Stimulated activated naive CD8-positive, alpha-beta T cell treated with anti-CD3 and anti-CD28 coated beads, Interleukin-15, amount 100 ng/mL, for 72 hours (primary cell): ENCODE measurements at regions not wholly inside any gene's neighbourhood (a gene's known extent, or its start where the extent isn't known, plus 50 kb on each side); places are given as distances from the start of the nearest gene placed in this dataset.

ENCODE experiments used
- ATAC-seq: fragments of 150-1000 bp; cut with Tn5 transposase; 2 replicates; pipeline ENCODE4 v1.10.0; 2021; ENCODE audit warnings: mild to moderate bottlenecking, moderate library complexity
- DNase-seq, 2 donors: peaks; one replicate each; pipeline ENCODE4 v3.0.0; 2021 to 2022
- H3K27ac Mint-ChIP-seq, 2 donors: one replicate each; pipeline ENCODE4 v1.8.0; 2022; ENCODE audit warnings: mild to moderate bottlenecking in 2 of 2, mixed read lengths in 2 of 2, moderate library complexity in 2 of 2
- H3K27me3 Mint-ChIP-seq: one replicate; pipeline ENCODE4 v1.8.0; 2022; ENCODE audit warnings: mixed read lengths
- H3K4me1 Mint-ChIP-seq: one replicate; pipeline ENCODE4 v1.8.0; 2022; ENCODE audit warnings: mild to moderate bottlenecking, mixed read lengths
- H3K4me3 Mint-ChIP-seq, 2 donors: one replicate each; pipeline ENCODE4 v1.8.0; 2022; ENCODE audit warnings: mild to moderate bottlenecking in 2 of 2, mixed read lengths in 2 of 2, moderate library complexity in 1 of 2
- H3K9me3 Mint-ChIP-seq, 2 donors: one replicate each; pipeline ENCODE4 v1.8.0; 2022; ENCODE audit warnings: mixed read lengths in 2 of 2

DNA sequence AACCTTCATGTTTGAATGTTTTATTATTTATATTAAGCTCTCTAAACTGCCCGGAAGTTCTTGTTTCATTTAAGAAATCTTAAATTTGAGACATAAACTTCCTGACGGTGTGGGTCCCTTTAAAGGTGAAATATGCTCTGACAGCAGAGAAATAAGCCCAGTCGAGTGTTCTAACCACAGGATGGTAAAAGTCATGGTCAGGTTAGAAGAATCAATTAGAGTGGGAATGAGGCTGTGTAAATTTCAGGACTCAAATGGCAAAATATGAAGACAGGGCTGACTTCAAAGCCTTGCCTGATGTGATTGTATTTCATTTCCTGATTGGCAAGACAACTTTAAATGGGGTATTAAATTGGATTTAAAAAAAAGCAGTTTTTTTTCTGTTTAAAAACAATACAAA is 432.9 kb upstream of the BRINP1 start:
- no peak overlapping the region for H3K27ac Mint-ChIP-seq
- DNase-seq (no peak), ATAC-seq (no peak)
- H3K9me3 Mint-ChIP-seq: peaks cover 0 to 4% of the 10 kb centered on the region in 2 donors
- H3K4me1 Mint-ChIP-seq: no peaks in the 10 kb centered on the region
- no peak overlapping the region for H3K4me3 Mint-ChIP-seq
- no peaks in the 10 kb centered on the region for H3K27me3 Mint-ChIP-seq

DNA sequence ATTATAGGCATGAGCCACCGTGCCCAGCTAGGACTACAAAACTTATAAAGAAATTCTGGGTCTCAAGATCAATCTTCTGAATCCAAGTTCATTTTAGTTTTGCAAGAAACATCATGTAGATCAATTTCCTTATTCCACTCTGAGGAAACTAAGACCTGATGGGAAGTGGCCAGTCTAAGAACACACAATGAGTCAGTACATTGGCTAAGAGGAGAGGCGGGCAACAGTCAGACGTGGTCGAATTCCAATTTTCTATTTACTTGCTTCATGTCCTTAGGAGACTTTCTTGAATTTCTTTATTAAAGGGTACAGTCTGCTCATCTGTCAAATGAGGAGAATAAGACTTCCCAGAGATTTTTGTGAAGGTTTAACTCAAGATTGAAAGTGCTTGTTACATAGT is 432.1 kb upstream of the BRINP1 start:
- no peak overlapping the region for H3K27ac Mint-ChIP-seq

DNA sequence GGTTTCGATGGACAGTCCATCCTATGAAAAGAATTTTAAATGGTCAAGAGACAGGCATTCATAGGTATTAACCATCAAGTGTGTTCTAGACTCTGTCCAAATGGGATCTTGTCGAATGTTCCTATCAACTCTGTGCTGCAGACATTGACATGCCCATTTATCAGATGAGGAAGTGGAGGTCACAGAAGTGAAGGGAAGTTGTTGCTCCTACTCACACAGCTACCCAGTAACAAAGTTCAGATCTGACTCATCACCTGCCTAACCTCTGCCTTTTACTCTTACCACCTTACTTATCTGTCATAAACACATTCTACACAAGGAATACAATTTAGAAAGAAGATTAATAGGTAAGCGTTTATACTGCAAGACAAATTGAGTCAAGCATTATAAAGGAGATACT is 426.2 kb upstream of the BRINP1 start:
- DNase-seq: no peak
- H3K27ac Mint-ChIP-seq: no peak overlapping the region
- H3K9me3 Mint-ChIP-seq: peaks cover 0 to 4% of the 10 kb centered on the region in 2 donors

More for the DNA sequence above, 432.1 kb upstream of the BRINP1 start:
- no peak for DNase-seq
- ATAC-seq: no peak
- H3K27me3 Mint-ChIP-seq: no peaks in the 10 kb centered on the region
- no peak overlapping the region for H3K4me3 Mint-ChIP-seq
- no peaks in the 10 kb centered on the region for H3K4me1 Mint-ChIP-seq
- peaks cover 0 to 4% of the 10 kb centered on the region in 2 donors for H3K9me3 Mint-ChIP-seq

DNA sequence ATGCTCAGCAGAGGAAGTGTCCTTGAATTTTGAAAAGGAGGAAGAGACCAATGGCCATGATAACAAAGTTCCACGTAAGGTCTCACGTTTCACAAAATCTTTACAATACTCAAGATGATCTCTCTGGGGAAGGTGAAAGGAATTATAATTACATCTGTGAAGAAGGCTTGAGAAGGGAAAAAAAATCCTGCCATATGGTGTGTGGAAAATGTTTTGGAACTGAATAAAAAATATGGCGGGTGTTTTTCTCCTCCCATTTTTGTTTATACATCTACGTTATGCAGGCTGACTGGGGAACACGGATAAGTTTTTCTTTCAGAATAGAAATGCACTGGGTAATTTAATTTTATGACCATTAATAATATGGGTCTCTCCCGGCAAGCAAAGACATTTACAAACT is 425.6 kb upstream of the BRINP1 start:
- H3K27me3 Mint-ChIP-seq: no peaks in the 10 kb centered on the region
- no peak for ATAC-seq
- no peaks in the 10 kb centered on the region for H3K4me1 Mint-ChIP-seq
- DNase-seq: no peak
- H3K27ac Mint-ChIP-seq: no peak overlapping the region
- H3K4me3 Mint-ChIP-seq: no peak overlapping the region
- peaks cover 0 to 4% of the 10 kb centered on the region in 2 donors for H3K9me3 Mint-ChIP-seq

More for the DNA sequence above, 426.2 kb upstream of the BRINP1 start:
- Mint-ChIP-seq H3K4me3 (no peak overlapping the region), H3K27me3 (no peaks in the 10 kb centered on the region), H3K4me1 (no peaks in the 10 kb centered on the region)
- no peak for ATAC-seq

DNA sequence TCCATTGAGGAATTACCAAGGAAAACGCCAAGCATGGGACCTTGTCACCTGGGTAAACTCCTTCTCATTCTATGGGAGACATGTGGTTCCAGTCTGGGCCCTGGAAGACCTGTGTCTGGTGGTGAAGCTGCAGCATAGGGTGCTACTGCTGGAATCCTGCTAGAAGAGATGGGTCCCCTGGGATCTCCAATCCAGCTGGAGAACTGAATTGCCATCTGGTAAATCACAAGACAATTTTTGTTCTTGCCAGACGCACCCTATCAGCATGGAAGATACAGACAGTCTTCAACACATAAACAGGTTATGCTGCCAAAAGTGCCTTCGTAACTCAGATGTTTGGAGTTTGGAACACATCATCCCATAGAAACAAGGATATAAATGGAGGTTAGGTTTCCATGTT is 424.0 kb upstream of the BRINP1 start:
- no peaks in the 10 kb centered on the region for H3K4me1 Mint-ChIP-seq
- no peak for DNase-seq
- H3K4me3 Mint-ChIP-seq: no peak overlapping the region
- no peak for ATAC-seq
- no peaks in the 10 kb centered on the region for H3K27me3 Mint-ChIP-seq
- peaks cover 4 to 7% of the 10 kb centered on the region in 2 donors for H3K9me3 Mint-ChIP-seq
- H3K27ac Mint-ChIP-seq: no peak overlapping the region

DNA sequence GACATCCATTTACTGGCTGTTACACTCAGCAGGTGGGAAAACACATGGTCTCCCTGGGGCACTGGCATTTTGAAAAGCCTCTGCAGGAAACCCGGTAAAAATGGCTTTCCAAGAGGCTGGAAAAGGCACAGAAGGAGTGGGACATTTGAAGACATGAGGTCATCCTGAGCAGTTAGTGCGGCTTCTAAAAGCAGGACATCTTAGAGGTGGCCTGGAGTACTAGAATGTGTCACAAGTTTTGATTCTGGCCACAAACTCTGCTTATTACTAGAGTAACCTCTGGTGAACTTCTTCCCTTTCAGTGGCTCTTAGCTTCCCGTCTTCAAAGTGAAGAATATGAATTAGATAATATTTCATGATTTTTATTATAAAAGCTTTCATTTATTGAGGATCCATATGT is 423.0 kb upstream of the BRINP1 start:
- no peak overlapping the region for H3K4me3 Mint-ChIP-seq
- no peaks in the 10 kb centered on the region for H3K4me1 Mint-ChIP-seq
- H3K27ac Mint-ChIP-seq: no peak overlapping the region
- no peaks in the 10 kb centered on the region for H3K27me3 Mint-ChIP-seq
- H3K9me3 Mint-ChIP-seq: peaks cover 0 to 7% of the 10 kb centered on the region in 2 donors
- ATAC-seq: no peak
- no peak for DNase-seq

DNA sequence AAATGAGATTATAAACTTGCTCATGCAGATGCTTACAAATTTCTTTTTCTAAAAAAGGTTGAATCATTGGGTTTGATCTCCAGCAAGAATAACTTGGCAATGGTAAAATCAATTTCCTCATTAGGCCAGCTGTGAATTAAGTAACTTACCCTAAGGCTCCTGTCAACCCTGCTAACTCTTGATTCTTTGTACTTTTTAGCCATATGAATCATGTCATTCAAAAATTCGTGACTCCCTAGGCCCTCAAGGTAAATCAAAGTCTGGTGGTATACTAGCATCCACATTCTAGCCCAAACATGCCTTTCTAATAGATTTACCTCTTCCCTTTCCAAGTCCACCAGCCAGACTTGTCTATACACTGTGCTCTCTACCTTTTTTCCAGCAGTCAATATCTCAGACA is 420.8 kb upstream of the BRINP1 start:
- DNase-seq (no peak), ATAC-seq (no peak)
- Mint-ChIP-seq H3K4me1 (no peaks in the 10 kb centered on the region), H3K27me3 (no peaks in the 10 kb centered on the region), H3K27ac (no peak overlapping the region), H3K4me3 (no peak overlapping the region), H3K9me3 (peaks cover 0 to 7% of the 10 kb centered on the region in 2 donors)

DNA sequence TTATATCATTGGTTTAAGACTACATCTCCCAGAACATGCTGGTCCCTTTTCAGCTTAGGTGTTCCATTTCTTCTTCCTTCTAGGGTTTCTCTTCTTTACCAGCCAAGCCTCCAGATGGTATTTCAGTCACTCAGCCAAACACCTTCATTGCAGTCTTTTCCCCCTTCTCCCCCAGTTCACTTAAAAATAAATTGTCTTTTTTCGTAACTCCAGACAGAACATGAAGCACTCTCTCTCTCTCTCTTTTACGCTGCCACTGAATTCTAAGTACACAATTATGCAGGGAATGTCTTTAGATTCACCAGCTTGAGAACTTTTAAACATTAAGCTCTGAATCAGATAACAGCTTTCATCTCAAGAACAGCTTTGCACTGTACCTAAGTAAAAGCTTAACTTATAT is 419.7 kb upstream of the BRINP1 start:
- H3K4me3 Mint-ChIP-seq: no peak overlapping the region
- DNase-seq: no peak
- H3K4me1 Mint-ChIP-seq: no peaks in the 10 kb centered on the region
- no peak overlapping the region for H3K27ac Mint-ChIP-seq
- H3K9me3 Mint-ChIP-seq: peaks cover 0 to 7% of the 10 kb centered on the region in 2 donors
- H3K27me3 Mint-ChIP-seq: no peaks in the 10 kb centered on the region
- no peak for ATAC-seq

DNA sequence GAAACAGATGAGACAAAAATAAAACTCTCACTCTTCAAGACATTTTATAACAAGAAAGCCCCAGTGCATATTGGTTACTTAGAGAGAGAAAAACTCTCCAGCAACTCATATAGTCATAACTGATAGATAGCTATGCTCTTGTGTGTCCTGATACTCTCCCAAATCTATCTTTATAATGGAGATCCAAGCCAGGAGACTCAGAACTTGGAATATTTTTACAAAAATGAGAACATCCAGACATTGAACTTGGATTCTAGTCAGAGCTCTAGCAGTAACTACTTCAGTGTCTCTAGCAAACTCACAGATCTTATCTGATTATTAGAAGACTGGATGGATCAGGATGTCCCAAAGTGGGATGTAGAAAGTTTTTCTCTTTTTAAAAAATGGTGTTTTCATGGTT is 412.7 kb upstream of the BRINP1 start:
- Mint-ChIP-seq H3K27me3 (no peaks in the 10 kb centered on the region), H3K9me3 (peaks cover 0 to 6% of the 10 kb centered on the region in 2 donors), H3K4me3 (no peak overlapping the region), H3K4me1 (no peaks in the 10 kb centered on the region), H3K27ac (no peak overlapping the region)
- DNase-seq: no peak
- ATAC-seq: no peak

DNA sequence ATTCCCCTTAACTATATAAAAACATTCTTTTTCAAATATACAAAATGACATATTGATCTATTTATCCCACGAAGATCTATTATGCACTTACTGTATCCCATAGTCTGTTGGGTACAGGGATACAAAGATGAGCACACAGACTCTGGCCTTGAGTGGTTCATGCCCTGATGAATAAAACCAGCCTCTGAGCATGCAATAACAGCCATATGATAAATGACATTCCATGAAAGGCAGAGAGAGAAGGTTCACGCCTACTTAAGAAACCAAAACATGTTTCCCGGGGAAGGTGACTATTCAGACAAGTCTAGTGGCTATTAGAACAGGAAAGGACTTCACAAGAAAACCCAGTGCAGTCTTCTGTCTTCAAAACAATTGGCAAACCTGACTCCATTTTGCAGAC is 406.2 kb upstream of the BRINP1 start:
- ATAC-seq (no peak), DNase-seq (no peak)
- Mint-ChIP-seq H3K27me3 (peaks cover 10% of the 10 kb centered on the region), H3K27ac (no peak overlapping the region), H3K9me3 (no peaks in the 10 kb centered on the region), H3K4me1 (no peaks in the 10 kb centered on the region), H3K4me3 (no peak overlapping the region)

DNA sequence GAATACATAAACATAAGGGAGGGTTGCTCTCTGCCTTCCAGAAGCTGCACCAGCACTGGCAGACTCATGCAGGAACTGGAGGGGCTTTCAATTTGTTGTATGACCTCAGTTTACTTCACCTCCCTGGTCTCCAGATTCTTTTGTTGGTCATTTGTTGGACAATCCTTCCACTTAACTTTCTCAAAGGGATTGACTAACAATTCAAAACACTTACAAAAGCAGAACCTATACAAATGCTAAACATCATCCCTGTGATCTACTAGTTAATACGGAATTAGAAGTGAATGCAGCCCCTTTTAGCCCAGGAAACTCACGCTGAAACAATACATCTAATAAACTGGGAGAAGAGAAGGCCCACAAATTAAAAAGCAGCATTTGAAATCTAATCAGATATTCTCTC is 404.6 kb upstream of the BRINP1 start:
- Mint-ChIP-seq H3K27ac (no peak overlapping the region), H3K27me3 (peaks cover 10% of the 10 kb centered on the region), H3K4me3 (no peak overlapping the region), H3K9me3 (no peaks in the 10 kb centered on the region), H3K4me1 (no peaks in the 10 kb centered on the region)
- ATAC-seq (no peak), DNase-seq (no peak)

DNA sequence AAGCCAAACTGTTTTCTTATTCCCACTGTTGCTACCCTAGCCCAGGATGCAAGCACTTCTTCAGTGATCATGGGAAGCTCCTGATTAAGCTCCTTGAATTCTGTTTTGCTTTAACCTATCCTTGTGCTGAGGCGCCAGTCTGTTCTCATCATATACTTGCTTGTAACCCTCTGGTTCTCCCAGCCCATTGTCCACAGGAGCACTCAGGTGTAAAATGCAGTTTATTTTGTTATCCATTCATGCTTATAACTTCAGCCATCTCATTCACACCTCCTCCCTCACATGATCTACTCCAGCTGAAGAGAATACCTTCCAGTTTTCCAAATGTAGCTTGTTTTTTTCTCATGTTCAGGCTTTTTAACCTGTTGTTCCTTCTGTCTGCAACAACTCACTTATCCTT is 402.1 kb upstream of the BRINP1 start:
- no peaks in the 10 kb centered on the region for H3K4me1 Mint-ChIP-seq
- ATAC-seq (no peak), DNase-seq (no peak)
- no peak overlapping the region for H3K4me3 Mint-ChIP-seq
- no peaks in the 10 kb centered on the region for H3K9me3 Mint-ChIP-seq
- peaks cover 10% of the 10 kb centered on the region for H3K27me3 Mint-ChIP-seq
- no peak overlapping the region for H3K27ac Mint-ChIP-seq

DNA sequence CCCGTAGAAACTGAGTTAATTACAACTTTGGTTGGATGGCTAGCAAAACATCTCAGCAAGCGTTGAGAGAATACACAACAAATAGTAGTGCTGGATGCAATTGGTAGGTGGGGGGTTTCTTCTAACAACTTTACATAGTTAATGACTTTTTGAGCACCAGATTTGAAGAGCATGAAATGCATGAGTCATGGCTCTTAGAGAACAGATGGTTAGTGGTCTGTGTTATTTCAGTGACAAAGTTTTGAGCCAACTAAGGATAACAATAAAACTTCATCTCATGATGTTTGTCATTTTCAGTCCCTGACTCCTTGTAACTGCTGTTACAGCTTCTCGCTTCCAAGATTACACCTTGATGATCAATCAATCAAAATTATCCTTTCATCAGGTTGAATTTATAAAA is 399.0 kb upstream of the BRINP1 start:
- H3K9me3 Mint-ChIP-seq: peaks cover 0 to 5% of the 10 kb centered on the region in 2 donors
- H3K4me1 Mint-ChIP-seq: no peaks in the 10 kb centered on the region
- DNase-seq: no peak
- no peak overlapping the region for H3K4me3 Mint-ChIP-seq
- no peak overlapping the region for H3K27ac Mint-ChIP-seq
- ATAC-seq: no peak
- H3K27me3 Mint-ChIP-seq: peaks cover 10% of the 10 kb centered on the region

DNA sequence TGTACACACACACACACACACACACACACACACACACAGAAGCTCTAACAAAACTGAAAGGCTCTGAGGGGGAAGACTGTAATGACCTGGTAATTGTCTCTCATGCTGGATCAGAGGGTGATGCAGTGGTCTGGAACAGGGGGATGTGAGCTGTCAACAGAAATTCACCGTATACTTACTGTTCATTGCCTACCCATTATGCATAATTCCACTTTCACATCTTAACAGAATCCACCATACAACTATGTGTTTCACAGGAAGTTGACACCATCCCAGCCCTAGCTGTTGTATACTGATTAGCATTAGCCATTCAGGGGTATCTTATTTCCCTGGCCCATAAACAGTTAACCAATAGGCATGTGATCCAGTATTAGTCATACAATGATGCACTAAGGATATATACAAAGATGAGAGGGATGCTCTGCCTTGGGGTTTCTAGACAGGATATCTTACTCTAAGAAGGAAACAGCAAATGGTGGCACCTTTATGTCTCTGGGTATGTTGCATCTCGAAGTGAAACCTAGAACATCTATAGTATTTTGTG is 396.5 kb upstream of the BRINP1 start:
- Mint-ChIP-seq H3K4me3 (no peak overlapping the region), H3K27ac (no peak overlapping the region), H3K4me1 (no peaks in the 10 kb centered on the region), H3K27me3 (no peaks in the 10 kb centered on the region), H3K9me3 (peaks cover 0 to 5% of the 10 kb centered on the region in 2 donors)
- ATAC-seq: no peak
- DNase-seq: no peak

DNA sequence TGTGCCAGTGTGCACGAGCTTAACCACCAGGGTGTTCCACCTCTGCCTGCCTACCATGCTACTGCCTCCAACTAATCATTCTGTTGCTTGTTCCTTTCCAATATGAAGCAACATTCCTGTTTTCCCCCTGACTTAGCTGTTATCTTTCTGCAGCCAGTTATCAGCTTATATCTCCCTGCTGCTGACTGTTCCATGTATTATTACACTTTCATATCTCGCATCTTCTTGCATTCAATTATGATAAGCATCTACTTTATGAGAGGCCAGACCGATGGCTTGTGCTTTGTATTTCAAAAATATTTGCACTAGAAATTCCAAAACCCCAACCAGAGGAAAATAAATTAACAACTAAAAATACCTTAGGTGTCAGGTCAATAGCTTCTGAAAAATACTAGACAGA is 394.0 kb upstream of the BRINP1 start:
- Mint-ChIP-seq H3K27ac (no peak overlapping the region), H3K9me3 (peaks cover 0 to 5% of the 10 kb centered on the region in 2 donors), H3K4me3 (no peak overlapping the region), H3K4me1 (no peaks in the 10 kb centered on the region), H3K27me3 (peaks cover 7% of the 10 kb centered on the region)
- no peak for ATAC-seq
- DNase-seq: no peak

DNA sequence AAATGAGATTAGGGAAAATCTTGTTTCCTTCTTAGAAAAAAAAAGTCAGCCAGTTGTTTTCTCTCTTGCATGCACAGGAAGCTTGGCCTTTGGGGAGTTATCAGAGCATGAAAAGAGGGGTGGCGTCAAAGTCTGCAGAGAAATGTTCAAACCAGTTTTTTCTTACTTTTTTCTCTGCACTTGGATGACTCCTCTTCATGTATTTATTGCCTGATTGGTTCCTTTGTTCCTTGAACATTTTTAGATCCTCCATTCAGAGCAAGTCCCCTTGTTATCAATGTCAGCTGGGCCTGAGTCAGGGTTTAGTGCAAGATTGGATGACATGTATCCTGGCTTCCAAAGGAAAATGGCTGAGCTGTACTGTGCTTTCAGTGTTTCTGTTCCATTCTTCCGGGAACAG is 392.6 kb upstream of the BRINP1 start:
- Mint-ChIP-seq H3K27ac (no peak overlapping the region), H3K27me3 (peaks cover 7% of the 10 kb centered on the region), H3K4me3 (no peak overlapping the region), H3K4me1 (no peaks in the 10 kb centered on the region), H3K9me3 (peaks cover 0 to 5% of the 10 kb centered on the region in 2 donors)
- ATAC-seq: no peak
- no peak for DNase-seq

DNA sequence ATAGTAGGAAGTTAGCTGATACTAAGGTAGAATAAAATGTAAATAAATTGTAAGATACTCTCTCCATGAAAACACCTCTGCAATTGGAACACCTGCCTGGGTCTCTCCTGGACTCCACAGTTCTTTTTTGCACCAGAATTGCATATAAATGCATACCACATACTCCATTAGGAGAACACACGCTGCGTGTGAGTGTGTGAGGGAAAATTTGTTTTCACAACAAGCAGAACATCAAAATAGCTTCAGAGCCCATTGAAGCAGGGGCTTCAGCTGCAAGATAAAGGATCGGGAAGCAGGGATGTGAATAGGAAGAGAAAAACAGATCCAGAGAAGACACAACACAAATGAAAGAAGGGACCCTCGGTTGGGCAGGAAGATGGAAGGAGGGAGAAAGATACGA is 389.8 kb upstream of the BRINP1 start:
- Mint-ChIP-seq H3K27ac (no peak overlapping the region), H3K27me3 (peaks cover 7% of the 10 kb centered on the region), H3K4me1 (no peaks in the 10 kb centered on the region), H3K4me3 (no peak overlapping the region), H3K9me3 (no peaks in the 10 kb centered on the region)
- DNase-seq (no peak), ATAC-seq (no peak)
